K562 (cell line): ENCODE measurements at regions not wholly inside any gene's neighbourhood (a gene's known extent, or its start where the extent isn't known, plus 50 kb on each side); places are given as distances from the start of the nearest gene placed in this dataset.

Experiments
- ATAC-seq: fragments of 200-7000 bp; cut with Tn5 transposase; 3 replicates; pipeline ENCODE4 v1.9.1; 2020; ENCODE audit warnings: moderate library complexity
- BruUV-seq: library from RNA; stranded (reverse); fragments of 400-500 nt; replicated peaks from 2 replicates; lab custom pipeline; 2021; lab: Mats Ljungman, UMichigan
- CTCF ChIA-PET: fragments of 300-600 bp; formaldehyde crosslinking; extraction: SDS; loops from one replicate; lab custom pipeline; 2021; ENCODE audit warnings: low intra/inter-chr PET ratio; lab: Yijun Ruan, JAX
- POLR2A ChIA-PET: fragments of 300-600, 350-650 bp; sonication (Branson Sonifier 250); formaldehyde crosslinking; extraction: SDS; loops from one replicate; lab custom pipeline; 2021; ENCODE audit warnings: antibody characterized with exemption, inconsistent platforms; lab: Yijun Ruan, JAX
- DNase-seq, 4 experiments: peaks; one replicate each; pipeline versions ENCODE4 v3.0.0 to v3.0.0-alpha.2; 2011 to 2018; ENCODE audit warnings: low spot score in 3 of 4, mixed read lengths in 3 of 4; ENCODE audit errors: extremely low read depth in 1 of 4
- FAIRE-seq: peaks from 2 replicates; lab custom pipeline; 2011; peaks lifted over from hg19 to GRCh38; lab: Jason Lieb, UNC
- H2AFZ ChIP-seq: 2 replicates; pipeline ENCODE4 v1.6.0; 2011; ENCODE audit warnings: low read depth, low read length, control low read depth, inconsistent platforms
- H3K27ac ChIP-seq: fragments of 200-600 bp; 3 replicates; pipeline ENCODE4 v1.8.0; 2011; ENCODE audit warnings: low read depth, mild to moderate bottlenecking, control low read depth, inconsistent platforms, low read length, moderate library complexity, mixed read lengths; ENCODE audit errors: extremely low read depth
- H3K27me3 ChIP-seq, 2 experiments: fragments of 300-600 bp in 1 of 2; 2 replicates in 1 of 2; 3 replicates in 1 of 2; pipeline versions ENCODE4 v1.6.0 to v1.8.0; 2011; ENCODE audit warnings: inconsistent platforms in 2 of 2, low read length in 2 of 2, mild to moderate bottlenecking in 1 of 2, mixed read lengths in 1 of 2, moderate library complexity in 1 of 2; ENCODE audit not compliant: control insufficient read depth in 2 of 2, insufficient read depth in 2 of 2
- H3K36me3 ChIP-seq: fragments of 300-600 bp; 3 replicates; pipeline ENCODE4 v1.8.0; 2011; ENCODE audit warnings: mild to moderate bottlenecking, low read length, inconsistent platforms; ENCODE audit not compliant: control insufficient read depth, insufficient read depth
- H3K4me1 ChIP-seq, 2 experiments: fragments of 200-600 bp in 1 of 2; replicated peaks in 1 of 2; 2 replicates in 1 of 2; 3 replicates in 1 of 2; pipeline versions ENCODE4 v1.5.1 to v1.8.0; 2011; ENCODE audit warnings: inconsistent platforms in 2 of 2, low read length in 2 of 2, mild to moderate bottlenecking in 1 of 2, mixed read lengths in 1 of 2, moderate library complexity in 1 of 2; ENCODE audit not compliant: control insufficient read depth in 2 of 2, insufficient read depth in 2 of 2
- H3K4me2 ChIP-seq: 2 replicates; pipeline ENCODE4 v1.6.1; 2011; ENCODE audit warnings: low read length, control low read depth, inconsistent platforms, mixed read lengths; ENCODE audit not compliant: insufficient read depth
- H3K4me3 ChIP-seq: fragments of 200-600 bp; sonication (generic), shearing (Covaris generic); 2 replicates; pipeline ENCODE4 v1.5.1; 2016; ENCODE audit warnings: control low read depth, inconsistent platforms
- H3K79me2 ChIP-seq: fragments of 200-600 bp; 3 replicates; pipeline ENCODE4 v1.8.0; 2011; ENCODE audit warnings: low read length, inconsistent platforms; ENCODE audit not compliant: control insufficient read depth, insufficient read depth
- H3K9ac ChIP-seq, 2 experiments: 2 replicates each; pipeline versions ENCODE4 v1.6.0 to v1.6.1; 2011; ENCODE audit warnings: low read depth in 2 of 2, low read length in 2 of 2, control low read depth in 1 of 2, inconsistent platforms in 1 of 2, mild to moderate bottlenecking in 1 of 2, mixed read lengths in 1 of 2; ENCODE audit not compliant: insufficient read depth in 1 of 2
- H3K9me1 ChIP-seq: one replicate; pipeline ENCODE4 v1.6.0; 2011; ENCODE audit warnings: inconsistent platforms, mild to moderate bottlenecking, low read length, moderate library complexity; ENCODE audit not compliant: control insufficient read depth, insufficient read depth
- H3K9me3 ChIP-seq: replicated peaks from 2 replicates; pipeline ENCODE4 v1.5.1; 2011; ENCODE audit warnings: low read depth, low read length, inconsistent platforms; ENCODE audit not compliant: control insufficient read depth, insufficient read depth
- H4K20me1 ChIP-seq: replicated peaks from 2 replicates; pipeline ENCODE4 v1.6.1; 2011; ENCODE audit warnings: low read length, inconsistent platforms, mixed read lengths; ENCODE audit not compliant: control insufficient read depth, insufficient read depth
- CBX8 ChIP-seq: fragments of 200-600 bp; sonication (generic); IDR thresholded peaks from 2 replicates; pipeline ENCODE4 v1.6.1; 2012; ENCODE audit warnings: borderline replicate concordance, mixed run types, low read depth, mild to moderate bottlenecking, moderate library complexity, mixed read lengths, low read length, control low read depth, inconsistent platforms; ENCODE audit not compliant: poor library complexity, severe bottlenecking; ENCODE audit errors: extremely low read depth
- IFI16 ChIP-seq: fragments of 250-450 bp; sonication (Bioruptor Pico); IDR thresholded peaks from 2 replicates; pipeline ENCODE4 v2.1.2; 2022; ENCODE audit warnings: mild to moderate bottlenecking, inconsistent platforms
- KLF10 ChIP-seq: fragments of 250-450 bp; sonication (Bioruptor Pico); IDR thresholded peaks from 2 replicates; pipeline ENCODE4 v1.6.1; 2021; ENCODE audit warnings: matching md5 sums
- MYC ChIP-seq, 2 experiments: fragments of 250-450 bp in 1 of 2; sonication (Bioruptor Pico) in 1 of 2; IDR thresholded peaks; 2 replicates each; pipeline versions ENCODE4 v1.5.1 to v1.6.1; 2012 to 2021; ENCODE audit warnings: low read depth in 2 of 2, borderline replicate concordance in 1 of 2, improper control_type of control experiment in 1 of 2, low read length in 1 of 2, mild to moderate bottlenecking in 1 of 2, moderate library complexity in 1 of 2
- PPARD ChIP-seq: fragments of 250-450 bp; sonication (Bioruptor Pico); IDR thresholded peaks from 2 replicates; pipeline ENCODE4 v1.8.0; 2022; ENCODE audit warnings: inconsistent platforms, mild to moderate bottlenecking, moderate library complexity
- PYGO2 ChIP-seq: fragments of 450-650 bp; IDR thresholded peaks from 2 replicates; pipeline ENCODE4 v1.6.1; 2016; ENCODE audit warnings: mild to moderate bottlenecking, missing genetic modification characterization, moderate library complexity, missing compliant biosample characterization
- RBBP5 ChIP-seq: fragments of 200-600 bp; sonication (generic); IDR thresholded peaks from 2 replicates; pipeline ENCODE4 v1.6.1; 2012; ENCODE audit warnings: borderline replicate concordance, mild to moderate bottlenecking, low read length, control low read depth, inconsistent platforms; ENCODE audit not compliant: insufficient read depth, poor library complexity, severe bottlenecking
- SOX6 ChIP-seq: fragments of 450-650 bp; IDR thresholded peaks from 2 replicates; pipeline ENCODE4 v1.6.1; 2014; ENCODE audit warnings: mild to moderate bottlenecking
- TAF9B ChIP-seq: fragments of 450-650 bp; IDR thresholded peaks from 2 replicates; pipeline ENCODE4 v1.6.1; 2018; ENCODE audit warnings: mild to moderate bottlenecking; ENCODE audit not compliant: partially characterized antibody
- USF1 ChIP-seq: sonication (generic); formaldehyde crosslinking; IDR thresholded peaks from 2 replicates; pipeline ENCODE4 v1.9.0; 2022; ENCODE audit warnings: mild to moderate bottlenecking, missing genetic modification reagents
- ZNF551 ChIP-seq: fragments of 250-450 bp; sonication (Bioruptor Pico); IDR thresholded peaks from 2 replicates; pipeline ENCODE4 v1.5.0; 2021; ENCODE audit warnings: mild to moderate bottlenecking, moderate library complexity
- ZZZ3 ChIP-seq: fragments of 450-650 bp; IDR thresholded peaks from 2 replicates; pipeline ENCODE4 v1.6.1; 2016; ENCODE audit warnings: antibody characterized with exemption, mild to moderate bottlenecking, moderate library complexity
- WGBS: fragments of 100-300 bp; shearing (Covaris generic); methylation state at CpG from one replicate; pipeline ENCODE4 v1.1.6; 2016; ENCODE audit warnings: low coverage, mixed read lengths; ENCODE audit not compliant: insufficient coverage; ENCODE audit errors: missing lambda C conversion rate; 5-methylcytosine and 5-hydroxymethylcytosine counted together
- in situ Hi-C: fragments of 300-500 bp; cut with MboI; formaldehyde crosslinking; loops from 4 replicates; pipeline ENCODE4 v1.15.0; 2018; ENCODE audit warnings: inconsistent platforms, mixed read lengths
- intact Hi-C: fragments of 100-400 bp; cut with micrococcal nuclease; formaldehyde crosslinking; loops from 2 replicates; pipeline ENCODE4 v1.14.2; 2022

DNA sequence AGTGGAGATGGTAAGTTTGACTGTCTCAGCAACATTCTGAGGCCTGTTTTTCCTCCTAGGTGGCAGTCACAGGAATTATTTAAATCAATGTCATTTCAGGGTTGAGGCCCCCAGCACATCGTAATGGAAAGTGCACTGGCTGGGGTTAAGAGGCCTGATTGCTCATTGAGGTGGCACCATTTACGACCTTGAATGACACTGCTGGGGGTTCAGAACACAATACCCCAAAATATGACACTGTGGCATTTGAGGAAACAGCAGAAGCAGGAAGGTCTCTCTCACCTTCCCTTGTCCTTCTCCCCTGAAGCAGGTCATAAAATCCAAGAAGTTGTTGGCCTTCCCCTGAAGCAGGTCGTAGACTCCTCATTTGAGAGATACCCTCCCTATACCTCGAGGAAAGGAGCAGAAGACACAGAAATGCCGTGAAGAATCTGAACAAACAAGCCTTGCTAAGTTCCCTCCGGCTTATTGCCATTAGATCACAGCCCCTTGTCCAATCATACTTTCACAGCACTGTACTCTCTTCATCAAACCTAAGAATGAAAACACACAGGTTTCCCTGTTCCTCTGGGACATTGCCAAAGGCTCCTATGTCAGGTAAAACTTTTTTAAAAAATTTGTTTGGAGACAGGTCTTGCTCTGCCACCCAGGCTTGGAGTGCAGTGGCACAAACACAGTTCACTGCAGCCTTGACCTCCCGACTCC lies 71.3 kb downstream of the S1PR1 start:
- ChIA-PET CTCF (interaction anchor here (1.8 kb wide), 1 partner anchor 49 kb away, joined by 12 read pairs; no protein-coding TSS in a partner anchor), POLR2A (interaction anchor here (1.5 kb wide), 1 partner anchor 10 kb away, joined by 4 read pairs; no protein-coding TSS in a partner anchor)
- no peak for DNase-seq
- FAIRE-seq: no peak
- TF ChIP-seq TAF9B (no peak), RBBP5 (no peak), PPARD (CRISPR knock-in tag) (no peak), USF1 (CRISPR knock-in tag) (no peak), ZNF551 (CRISPR knock-in tag) (no peak), MYC (IDR thresholded peaks at IDR 0.05; ENCODE audit: low read depth, low read length) (no peak), MYC (CRISPR knock-in tag; IDR thresholded peaks at IDR 0.05; ENCODE audit: borderline replicate concordance, low read depth) (no peak), PYGO2 (no peak), ZZZ3 (no peak), KLF10 (no peak), SOX6 (no peak), IFI16 (CRISPR knock-in tag) (no peak), CBX8 (no peak)
- WGBS: 2% methylated on average over 7 of the region's 7 CpGs
- in situ Hi-C loops (no loop called here), intact Hi-C loops (no loop called here)
- no peak overlapping the region for H3K4me2 ChIP-seq
- no peaks in the 10 kb centered on the region for H3K9me1 ChIP-seq
- no peak overlapping the region for H3K4me3 ChIP-seq
- H3K4me1 ChIP-seq: 0 out of 5 replicates have a peak, but pooled peaks cover 0 to 2% of the 10 kb centered on the region in 2 experiments
- no TSS peak for BruUV-seq
- H3K9ac ChIP-seq: no peak overlapping the region
- H4K20me1 ChIP-seq: no peaks in the 10 kb centered on the region
- no peaks in the 10 kb centered on the region for H3K79me2 ChIP-seq
- H3K27ac ChIP-seq: no peak overlapping the region
- no peaks in the 10 kb centered on the region for H3K36me3 ChIP-seq
- H2AFZ ChIP-seq: no peak overlapping the region
- no peak for ATAC-seq
- H3K9me3 ChIP-seq: no peaks in the 10 kb centered on the region
- peaks cover 0 to 20% of the 10 kb centered on the region in 2 experiments; a peak in 2 of 5 replicates for H3K27me3 ChIP-seq
